Naive thymus-derived CD4-positive, alpha-beta T cell (primary cell): ENCODE measurements at regions not wholly inside any gene's neighbourhood (a gene's known extent, or its start where the extent isn't known, plus 50 kb on each side); places are given as distances from the start of the nearest gene placed in this dataset.

Experiments used
- ATAC-seq: fragments of 150-1000 bp; cut with Tn5 transposase; 2 replicates; pipeline ENCODE4 v1.10.0; 2021; ENCODE audit warnings: mild to moderate bottlenecking, moderate library complexity
- CTCF ChIA-PET: fragments of 350-600 bp; sonication (Branson Sonifier 250); formaldehyde crosslinking; loops from one replicate; lab custom pipeline; 2021; ENCODE audit warnings: antibody characterized with exemption; lab: Charles Lee
- POLR2A ChIA-PET: fragments of 350-600 bp; sonication (Branson Sonifier 250); formaldehyde crosslinking; loops from one replicate; lab custom pipeline; 2021; ENCODE audit warnings: antibody characterized with exemption, inconsistent platforms; lab: Charles Lee
- DNase-seq, 9 donors: peaks; one replicate each; pipeline versions ENCODE4 v3.0.0 to v3.0.0-alpha.2; 2020 to 2022; ENCODE audit warnings: mixed read lengths in 1 of 9
- H3K27ac ChIP-seq: one replicate; pipeline ENCODE4 v1.7.0; 2013; ENCODE audit warnings: mild to moderate bottlenecking, low read depth, low read length, moderate library complexity
- H3K27me3 ChIP-seq, 2 donors: one replicate each; pipeline ENCODE4 v1.7.0; 2013; ENCODE audit warnings: low read length in 2 of 2, mild to moderate bottlenecking in 2 of 2, moderate library complexity in 2 of 2; ENCODE audit not compliant: control insufficient read depth in 2 of 2, insufficient read depth in 2 of 2
- H3K36me3 ChIP-seq, 3 experiments: 1 replicate in 2 of 3; 2 replicates in 1 of 3; pipeline ENCODE4 v1.7.0; 2013; ENCODE audit warnings: low read length in 3 of 3, mild to moderate bottlenecking in 3 of 3, moderate library complexity in 1 of 3; ENCODE audit not compliant: insufficient read depth in 3 of 3, control insufficient read depth in 2 of 3
- H3K4me1 ChIP-seq, 2 donors: one replicate each; pipeline ENCODE4 v1.7.0; 2013; ENCODE audit warnings: low read length in 2 of 2, mild to moderate bottlenecking in 2 of 2, moderate library complexity in 1 of 2; ENCODE audit not compliant: control insufficient read depth in 2 of 2, insufficient read depth in 2 of 2
- H3K4me3 ChIP-seq: 2 replicates; pipeline ENCODE4 v1.7.0; 2013; ENCODE audit warnings: mild to moderate bottlenecking, low read length
- H3K9me3 ChIP-seq, 3 experiments: 1 replicate in 2 of 3; 2 replicates in 1 of 3; pipeline ENCODE4 v1.7.0; 2013; ENCODE audit warnings: low read length in 3 of 3; ENCODE audit not compliant: control insufficient read depth in 2 of 3
- H3K27ac Mint-ChIP-seq, 9 donors: one replicate each; pipeline ENCODE4 v1.8.0; 2020 to 2022; ENCODE audit warnings: mixed read lengths in 9 of 9, mild to moderate bottlenecking in 8 of 9, moderate library complexity in 5 of 9, inconsistent platforms in 2 of 9
- H3K27me3 Mint-ChIP-seq, 5 donors: one replicate each; pipeline ENCODE4 v1.8.0; 2021 to 2022; ENCODE audit warnings: mixed read lengths in 5 of 5, mild to moderate bottlenecking in 1 of 5
- H3K36me3 Mint-ChIP-seq, 5 donors: one replicate each; pipeline ENCODE4 v1.8.0; 2020 to 2022; ENCODE audit warnings: mixed read lengths in 5 of 5, mild to moderate bottlenecking in 3 of 5, inconsistent platforms in 1 of 5
- H3K4me1 Mint-ChIP-seq, 7 donors: one replicate each; pipeline ENCODE4 v1.8.0; 2020 to 2022; ENCODE audit warnings: mixed read lengths in 7 of 7, mild to moderate bottlenecking in 3 of 7, inconsistent platforms in 1 of 7
- H3K4me3 Mint-ChIP-seq, 10 donors: one replicate each; pipeline ENCODE4 v1.8.0; 2020 to 2022; ENCODE audit warnings: mild to moderate bottlenecking in 10 of 10, mixed read lengths in 10 of 10, moderate library complexity in 6 of 10, inconsistent platforms in 2 of 10
- H3K9me3 Mint-ChIP-seq, 11 donors: one replicate each; pipeline ENCODE4 v1.8.0; 2020 to 2022; ENCODE audit warnings: mixed read lengths in 11 of 11, mild to moderate bottlenecking in 4 of 11, inconsistent platforms in 1 of 11, moderate library complexity in 1 of 11
- intact Hi-C, 2 donors: fragments of 100-400 bp; cut with micrococcal nuclease; formaldehyde crosslinking; loops; one replicate each; pipeline ENCODE4 v1.15.1; 2023

DNA sequence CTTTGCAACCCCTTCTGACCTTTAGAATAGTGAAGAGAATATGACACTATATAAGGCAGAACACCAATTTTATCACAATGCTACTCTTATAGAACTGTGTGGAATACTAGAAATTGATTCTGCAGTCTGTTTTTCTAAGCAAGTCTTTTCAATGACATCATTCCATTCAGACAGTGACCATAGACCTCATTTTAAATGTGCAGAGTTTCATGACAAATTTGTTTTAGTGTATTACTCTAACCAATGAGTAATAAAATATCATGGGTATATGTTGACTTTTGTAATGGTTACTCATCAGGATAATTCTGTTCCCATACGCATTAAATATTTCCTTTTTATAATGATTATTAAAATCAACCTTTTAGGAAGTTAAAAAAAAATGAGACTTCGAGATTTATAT is 219.9 kb downstream of the COX7C start:
- no peak for DNase-seq
- Mint-ChIP-seq H3K4me1 (no peaks in the 10 kb centered on the region), H3K36me3 (no peaks in the 10 kb centered on the region)

DNA sequence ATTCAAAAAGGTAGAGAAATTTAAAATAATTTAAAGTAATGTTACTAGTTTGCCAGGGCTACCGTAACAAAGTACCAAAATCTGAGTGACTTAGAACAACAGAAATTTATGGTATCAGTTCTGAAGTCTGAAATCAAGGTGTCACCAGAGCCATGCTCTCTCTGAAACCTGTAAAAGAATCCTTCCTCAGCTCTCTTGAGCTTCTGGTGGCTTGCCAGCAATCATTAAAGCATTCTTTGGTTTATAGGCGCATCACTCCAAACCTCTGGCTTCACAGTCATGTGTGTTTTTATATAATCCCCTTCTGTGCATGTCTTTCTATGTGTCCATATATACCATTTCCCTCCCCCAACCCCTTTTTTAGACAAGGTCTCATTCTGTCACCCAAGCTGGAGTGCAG is 220.3 kb downstream of the COX7C start:
- no peak for DNase-seq
- Mint-ChIP-seq H3K27ac (no peak overlapping the region), H3K4me1 (no peaks in the 10 kb centered on the region), H3K9me3 (peaks cover 0 to 1% (median 0%) of the 10 kb centered on the region in 11 donors), H3K4me3 (no peak overlapping the region), H3K27me3 (peaks cover 0 to 8% (median 4%) of the 10 kb centered on the region in 5 donors), H3K36me3 (peaks cover 0 to under 1% (median 0%) of the 10 kb centered on the region in 5 donors)
- H3K27ac ChIP-seq = no peak overlapping the region
- no peaks in the 10 kb centered on the region for H3K4me1 ChIP-seq
- POLR2A ChIA-PET = no interaction called here
- ATAC-seq = no peak
- H3K36me3 ChIP-seq = no peaks in the 10 kb centered on the region
- peaks cover 0 to 3% of the 10 kb centered on the region in 2 donors for H3K27me3 ChIP-seq
- intact Hi-C loops = no loop called here
- no peak overlapping the region for H3K4me3 ChIP-seq
- CTCF ChIA-PET = no interaction called here
- H3K9me3 ChIP-seq = no peaks in the 10 kb centered on the region

More for the DNA sequence above, 219.9 kb downstream of the COX7C start:
- intact Hi-C loops = no loop called here
- Mint-ChIP-seq H3K27me3 (peaks cover 0 to 8% (median 4%) of the 10 kb centered on the region in 5 donors), H3K27ac (no peak overlapping the region), H3K9me3 (peaks cover 0 to 1% (median 0%) of the 10 kb centered on the region in 11 donors), H3K4me3 (no peak overlapping the region)
- CTCF ChIA-PET = no interaction called here
- POLR2A ChIA-PET = no interaction called here
- Histone ChIP-seq H3K9me3 (no peaks in the 10 kb centered on the region), H3K27me3 (peaks cover 0 to 3% of the 10 kb centered on the region in 2 donors), H3K36me3 (no peaks in the 10 kb centered on the region), H3K4me3 (no peak overlapping the region), H3K27ac (no peak overlapping the region), H3K4me1 (no peaks in the 10 kb centered on the region)
- no peak for ATAC-seq

- ChIA-PET CTCF (no interaction called here), POLR2A (no interaction called here)
- no peaks in the 10 kb centered on the region for H3K36me3 ChIP-seq
- Mint-ChIP-seq H3K4me3 (no peak overlapping the region), H3K36me3 (peaks cover 0 to 3% (median 0%) of the 10 kb centered on the region in 5 donors), H3K27ac (no peak overlapping the region), H3K9me3 (peaks cover 0 to 4% (median 0%) of the 10 kb centered on the region in 11 donors), H3K4me1 (no peaks in the 10 kb centered on the region), H3K27me3 (peaks cover 0 to 11% (median 4%) of the 10 kb centered on the region in 5 donors)
- no peak overlapping the region for H3K4me3 ChIP-seq
- peaks cover 0 to 3% of the 10 kb centered on the region in 2 donors for H3K27me3 ChIP-seq
- no peak for DNase-seq
- no peaks in the 10 kb centered on the region for H3K4me1 ChIP-seq
- no peaks in the 10 kb centered on the region for H3K9me3 ChIP-seq
- intact Hi-C loops = no loop called here
- H3K27ac ChIP-seq = no peak overlapping the region
- ATAC-seq = no peak
These were observed 223.4 kb downstream of the COX7C start for GRCh38 chr5:86841000-86841644.

- Mint-ChIP-seq H3K27me3 (peaks cover 4 to 32% (median 20%) of the 10 kb centered on the region in 5 donors), H3K36me3 (no peaks in the 10 kb centered on the region), H3K4me1 (no peaks in the 10 kb centered on the region), H3K4me3 (no peak overlapping the region), H3K27ac (no peak overlapping the region), H3K9me3 (peaks cover 0 to 6% (median 0%) of the 10 kb centered on the region in 11 donors)
- H3K9me3 ChIP-seq = no peaks in the 10 kb centered on the region
- no peak overlapping the region for H3K4me3 ChIP-seq
- no peaks in the 10 kb centered on the region for H3K27me3 ChIP-seq
- intact Hi-C loops = no loop called here
- ATAC-seq = no peak
- DNase-seq = no peak
- POLR2A ChIA-PET = interaction anchor here (1.2 kb wide), 1 partner anchor 11 kb away, joined by 3 read pairs; no protein-coding TSS in a partner anchor
- no peaks in the 10 kb centered on the region for H3K4me1 ChIP-seq
- no peaks in the 10 kb centered on the region for H3K36me3 ChIP-seq
- no peak overlapping the region for H3K27ac ChIP-seq
- CTCF ChIA-PET = no interaction called here
These were observed 240.7 kb downstream of the COX7C start for GRCh38 chr5:86858442-86858841.

GRCh38 chr5:86861512-86861911 is 243.8 kb downstream of the COX7C start:
- no peaks in the 10 kb centered on the region for H3K27me3 ChIP-seq
- no peaks in the 10 kb centered on the region for H3K4me1 Mint-ChIP-seq
- ATAC-seq (no peak), DNase-seq (no peak)
- no peak overlapping the region for H3K4me3 Mint-ChIP-seq
- H3K36me3 Mint-ChIP-seq = no peaks in the 10 kb centered on the region
- intact Hi-C loops = no loop called here
- no peak overlapping the region for H3K27ac Mint-ChIP-seq
- H3K27ac ChIP-seq = no peak overlapping the region
- peaks cover 0 to 2% (median 0%) of the 10 kb centered on the region in 11 donors for H3K9me3 Mint-ChIP-seq
- ChIA-PET CTCF (interaction anchor here (0.7 kb wide), 1 partner anchor 9 kb away, joined by 3 read pairs; no protein-coding TSS in a partner anchor), POLR2A (no interaction called here)
- no peaks in the 10 kb centered on the region for H3K36me3 ChIP-seq
- H3K27me3 Mint-ChIP-seq = peaks cover 6 to 38% (median 12%) of the 10 kb centered on the region in 5 donors
- no peaks in the 10 kb centered on the region for H3K9me3 ChIP-seq
- H3K4me3 ChIP-seq = no peak overlapping the region
- no peaks in the 10 kb centered on the region for H3K4me1 ChIP-seq

DNA sequence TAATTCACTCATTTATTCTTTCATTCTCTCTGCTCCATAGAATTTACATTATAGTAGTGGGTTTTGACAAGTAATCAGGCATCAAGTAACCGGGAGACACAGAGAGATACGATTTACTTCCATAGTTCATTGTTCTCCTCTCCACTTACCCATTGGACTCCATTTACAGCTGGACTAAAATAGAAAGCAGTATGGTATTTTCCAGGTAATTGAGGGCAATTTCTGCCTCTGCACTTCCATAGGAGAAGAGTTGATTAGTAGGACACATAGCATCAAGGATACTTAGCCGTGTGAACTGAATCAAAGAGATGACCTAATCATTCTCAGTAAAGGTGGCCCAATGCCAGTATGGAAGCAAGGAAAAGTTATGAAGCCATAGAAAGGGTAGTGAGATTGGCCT is 244.4 kb downstream of the COX7C start:
- H3K9me3 Mint-ChIP-seq = peaks cover 0 to 2% (median 0%) of the 10 kb centered on the region in 11 donors
- Histone ChIP-seq H3K4me1 (no peaks in the 10 kb centered on the region), H3K4me3 (no peak overlapping the region), H3K27me3 (no peaks in the 10 kb centered on the region), H3K36me3 (no peaks in the 10 kb centered on the region), H3K27ac (no peak overlapping the region), H3K9me3 (no peaks in the 10 kb centered on the region)
- no peaks in the 10 kb centered on the region for H3K4me1 Mint-ChIP-seq
- intact Hi-C loops = no loop called here
- CTCF ChIA-PET = no interaction called here
- peaks cover 12 to 44% (median 14%) of the 10 kb centered on the region in 5 donors for H3K27me3 Mint-ChIP-seq
- POLR2A ChIA-PET = no interaction called here
- H3K36me3 Mint-ChIP-seq = no peaks in the 10 kb centered on the region
- DNase-seq (no peak), ATAC-seq (no peak)
- H3K27ac Mint-ChIP-seq = no peak overlapping the region
- no peak overlapping the region for H3K4me3 Mint-ChIP-seq

- Mint-ChIP-seq H3K4me1 (no peaks in the 10 kb centered on the region), H3K9me3 (no peaks in the 10 kb centered on the region), H3K27ac (no peak overlapping the region), H3K27me3 (peaks cover 12 to 36% (median 16%) of the 10 kb centered on the region in 5 donors), H3K4me3 (no peak overlapping the region), H3K36me3 (no peaks in the 10 kb centered on the region)
- no peaks in the 10 kb centered on the region for H3K4me1 ChIP-seq
- DNase-seq (no peak), ATAC-seq (no peak)
- intact Hi-C loops = no loop called here
- no peaks in the 10 kb centered on the region for H3K9me3 ChIP-seq
- H3K27ac ChIP-seq = no peak overlapping the region
- no peaks in the 10 kb centered on the region for H3K27me3 ChIP-seq
- POLR2A ChIA-PET = no interaction called here
- no peak overlapping the region for H3K4me3 ChIP-seq
- CTCF ChIA-PET = no interaction called here
- H3K36me3 ChIP-seq = no peaks in the 10 kb centered on the region
These were observed 246.3 kb downstream of the COX7C start for GRCh38 chr5:86864051-86864450.
